ENCODE measurements at regions not wholly inside any gene's neighbourhood (a gene's known extent, or its start where the extent isn't known, plus 50 kb on each side); places are given as distances from the start of the nearest gene placed in this dataset.

DNA sequence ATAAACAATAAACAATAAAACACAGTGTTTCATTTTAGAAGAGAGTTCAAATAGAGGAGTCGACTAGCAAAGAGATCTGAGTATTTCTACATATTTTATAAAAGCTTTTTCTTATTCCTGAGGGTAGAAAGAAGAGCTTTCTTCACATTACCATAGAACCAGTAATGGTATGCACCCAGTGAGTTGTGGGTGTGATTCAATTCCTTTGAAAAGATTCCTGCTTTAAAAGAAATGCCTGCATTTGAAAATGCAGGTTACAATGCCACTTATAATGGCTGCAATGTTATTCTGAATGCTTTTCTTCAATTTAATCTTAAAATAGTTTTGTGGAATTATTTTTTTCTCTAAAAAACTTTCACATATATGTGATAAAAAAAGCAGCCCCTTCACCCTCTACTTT, 178.1 kb downstream of the CDC14C start:
- H3K27me3 ChIP-seq = no peaks in the 10 kb centered on the region
- DNase-seq (no peak), ATAC-seq (ENCODE audit: low FRiP score in 2 of 2) (no peak)
- H3K4me1 ChIP-seq = no peaks in the 10 kb centered on the region
- H3K27ac ChIP-seq = no peak overlapping the region
- 18 to 20% methylated on average over 1 of the region's 1 CpG for WGBS, 2 donors
- peaks cover 0 to 1% (median 0%) of the 10 kb centered on the region in 4 donors for H3K9me3 ChIP-seq
- TF ChIP-seq, protein P1, sequence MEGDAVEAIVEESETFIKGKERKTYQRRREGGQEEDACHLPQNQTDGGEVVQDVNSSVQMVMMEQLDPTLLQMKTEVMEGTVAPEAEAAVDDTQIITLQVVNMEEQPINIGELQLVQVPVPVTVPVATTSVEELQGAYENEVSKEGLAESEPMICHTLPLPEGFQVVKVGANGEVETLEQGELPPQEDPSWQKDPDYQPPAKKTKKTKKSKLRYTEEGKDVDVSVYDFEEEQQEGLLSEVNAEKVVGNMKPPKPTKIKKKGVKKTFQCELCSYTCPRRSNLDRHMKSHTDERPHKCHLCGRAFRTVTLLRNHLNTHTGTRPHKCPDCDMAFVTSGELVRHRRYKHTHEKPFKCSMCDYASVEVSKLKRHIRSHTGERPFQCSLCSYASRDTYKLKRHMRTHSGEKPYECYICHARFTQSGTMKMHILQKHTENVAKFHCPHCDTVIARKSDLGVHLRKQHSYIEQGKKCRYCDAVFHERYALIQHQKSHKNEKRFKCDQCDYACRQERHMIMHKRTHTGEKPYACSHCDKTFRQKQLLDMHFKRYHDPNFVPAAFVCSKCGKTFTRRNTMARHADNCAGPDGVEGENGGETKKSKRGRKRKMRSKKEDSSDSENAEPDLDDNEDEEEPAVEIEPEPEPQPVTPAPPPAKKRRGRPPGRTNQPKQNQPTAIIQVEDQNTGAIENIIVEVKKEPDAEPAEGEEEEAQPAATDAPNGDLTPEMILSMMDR (IDR thresholded peaks at IDR 0.05) = no peak
- no peak for TF ChIP-seq EP300 (IDR thresholded peaks at IDR 0.05)
- TF ChIP-seq POLR2AphosphoS5 (IDR thresholded peaks at IDR 0.05) = no peak
- no peak for TF ChIP-seq POLR2A (IDR thresholded peaks at IDR 0.05)
- no peaks in the 10 kb centered on the region for H3K36me3 ChIP-seq
- H3K4me3 ChIP-seq = no peak overlapping the region

DNA sequence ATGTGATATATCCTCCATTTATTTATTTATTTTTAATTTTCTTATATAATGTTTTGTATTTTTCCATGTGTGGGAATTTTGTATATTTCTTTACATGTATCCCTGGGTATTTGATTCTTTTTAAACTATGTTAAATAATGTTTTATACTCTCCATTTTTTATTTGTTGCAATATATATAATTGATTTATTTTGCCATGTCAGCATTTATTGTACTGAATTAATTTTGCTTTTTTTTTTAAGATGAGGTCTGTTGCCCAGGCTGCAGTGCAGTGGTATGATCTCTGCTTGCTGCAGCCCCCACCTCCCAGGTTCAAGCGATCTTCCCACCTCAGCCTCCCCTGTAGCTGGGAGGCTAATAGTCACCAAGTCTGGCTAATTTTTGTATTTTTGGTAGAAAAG, 187.4 kb downstream of the CDC14C start:
- WGBS, 2 donors = 93 to 96% methylated on average over 1 of the region's 1 CpG
- H3K36me3 ChIP-seq = no peaks in the 10 kb centered on the region

DNA sequence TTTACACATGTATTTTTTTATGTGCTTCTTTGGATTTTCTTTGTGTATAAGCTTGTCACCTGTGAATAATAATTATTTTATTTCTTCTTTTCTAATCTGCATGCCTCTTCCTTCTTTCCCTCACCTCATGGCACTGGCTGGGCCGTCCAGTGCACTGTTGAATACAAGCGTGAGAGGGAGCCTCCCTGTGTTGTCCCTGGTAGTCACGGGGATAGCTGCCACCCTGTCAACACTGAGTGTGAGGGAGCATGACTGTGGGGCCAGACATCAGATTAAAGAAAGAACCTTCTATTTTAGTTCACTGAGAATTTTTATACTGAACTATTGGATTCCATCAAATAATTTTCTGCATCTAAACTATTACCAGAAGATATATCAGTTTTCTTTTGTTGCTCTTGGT, 187.9 kb downstream of the CDC14C start:
- H3K27me3 ChIP-seq = no peaks in the 10 kb centered on the region
- ATAC-seq (ENCODE audit: low FRiP score in 2 of 2) = no peak
- H3K36me3 ChIP-seq = no peaks in the 10 kb centered on the region
- H3K4me1 ChIP-seq = no peaks in the 10 kb centered on the region
- no peak overlapping the region for H3K27ac ChIP-seq
- no peak overlapping the region for H3K4me3 ChIP-seq
- peaks cover 0 to 6% (median 0%) of the 10 kb centered on the region in 4 donors for H3K9me3 ChIP-seq
- WGBS, 2 donors = 49 to 54% methylated on average over 3 of the region's 3 CpGs
- DNase-seq = no peak
- TF ChIP-seq, protein P1 (IDR thresholded peaks at IDR 0.05) = no peak
- no peak for TF ChIP-seq POLR2AphosphoS5 (IDR thresholded peaks at IDR 0.05)
- no peak for TF ChIP-seq EP300 (IDR thresholded peaks at IDR 0.05)
- no peak for TF ChIP-seq POLR2A (IDR thresholded peaks at IDR 0.05)

More for the DNA sequence above, 187.4 kb downstream of the CDC14C start:
- Histone ChIP-seq H3K4me3 (no peak overlapping the region), H3K4me1 (no peaks in the 10 kb centered on the region), H3K9me3 (peaks cover 0 to 6% (median 0%) of the 10 kb centered on the region in 4 donors), H3K27me3 (no peaks in the 10 kb centered on the region), H3K27ac (no peak overlapping the region)
- ATAC-seq (ENCODE audit: low FRiP score in 2 of 2) = no peak
- DNase-seq = no peak
- TF ChIP-seq EP300 (IDR thresholded peaks at IDR 0.05) (no peak), POLR2AphosphoS5 (IDR thresholded peaks at IDR 0.05) (no peak), POLR2A (IDR thresholded peaks at IDR 0.05) (no peak)
- TF ChIP-seq, protein P1 (IDR thresholded peaks at IDR 0.05) = no peak

DNA sequence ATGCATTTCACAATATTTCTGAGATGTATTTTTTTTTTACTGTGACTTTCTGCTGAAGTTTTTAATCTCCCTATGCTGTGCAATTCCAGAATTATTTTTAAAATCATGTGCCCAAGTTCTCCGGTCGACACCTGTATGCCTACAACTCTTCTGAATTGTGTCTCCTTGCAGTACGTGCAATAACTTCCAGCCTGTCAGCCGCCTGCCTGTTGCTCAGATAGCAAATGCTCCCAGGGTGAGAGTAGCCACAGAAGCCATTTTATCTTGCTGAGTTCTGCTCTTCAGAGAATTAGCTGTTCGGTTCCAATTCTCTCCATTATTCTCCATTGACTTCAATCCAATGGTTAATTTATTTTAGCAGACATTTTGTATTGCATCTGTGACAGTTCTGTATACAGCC, 188.3 kb downstream of the CDC14C start:
- no peak for ATAC-seq (ENCODE audit: low FRiP score in 2 of 2)
- no peak for DNase-seq
- no peak overlapping the region for H3K4me3 ChIP-seq
- 77 to 78% methylated on average over 5 of the region's 5 CpGs for whole genome bisulfite sequencing, 2 donors
- H3K27ac ChIP-seq = no peak overlapping the region
- no peaks in the 10 kb centered on the region for H3K27me3 ChIP-seq
- peaks cover 0 to 2% (median 0%) of the 10 kb centered on the region in 4 donors for H3K9me3 ChIP-seq
- H3K4me1 ChIP-seq = no peaks in the 10 kb centered on the region
- TF ChIP-seq POLR2A (IDR thresholded peaks at IDR 0.05) = no peak
- no peak for TF ChIP-seq POLR2AphosphoS5 (IDR thresholded peaks at IDR 0.05)
- TF ChIP-seq EP300 (IDR thresholded peaks at IDR 0.05) = no peak
- TF ChIP-seq, protein P1 (IDR thresholded peaks at IDR 0.05) = no peak
- no peaks in the 10 kb centered on the region for H3K36me3 ChIP-seq

DNA sequence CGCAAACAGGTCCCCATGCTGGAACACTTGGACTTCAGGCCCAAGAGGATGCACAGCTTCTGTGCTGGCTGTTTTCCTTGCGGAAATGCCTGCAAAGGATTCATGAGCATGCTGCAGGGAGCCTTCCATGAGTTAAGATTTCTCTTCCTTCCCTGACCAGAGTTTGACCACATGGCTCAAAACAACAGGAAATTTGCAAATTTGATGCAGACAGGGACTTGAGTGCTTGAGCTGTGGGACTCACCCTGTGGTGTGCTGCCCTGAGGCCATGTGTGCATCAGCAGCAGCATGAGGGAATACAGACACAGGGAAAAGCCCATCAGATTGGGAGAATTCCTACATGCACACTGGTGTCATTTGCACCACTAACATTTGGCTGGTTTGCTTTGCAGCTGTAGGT, 195.4 kb downstream of the CDC14C start:
- Histone ChIP-seq H3K27me3 (no peaks in the 10 kb centered on the region), H3K4me1 (no peaks in the 10 kb centered on the region), H3K27ac (no peak overlapping the region), H3K36me3 (no peaks in the 10 kb centered on the region), H3K4me3 (no peak overlapping the region), H3K9me3 (no peaks in the 10 kb centered on the region)
- TF ChIP-seq POLR2A (IDR thresholded peaks at IDR 0.05) (no peak), POLR2AphosphoS5 (IDR thresholded peaks at IDR 0.05) (no peak), EP300 (IDR thresholded peaks at IDR 0.05) (no peak)
- TF ChIP-seq, protein P1 (IDR thresholded peaks at IDR 0.05) = no peak
- no peak for DNase-seq
- 83 to 86% methylated on average over 2 of the region's 2 CpGs for WGBS, 2 donors
- no peak for ATAC-seq (ENCODE audit: low FRiP score in 2 of 2)

All from upper lobe of left lung (tissue), 6 donors.